ENCODE measurements at regions not wholly inside any gene's neighbourhood (a gene's known extent, or its start where the extent isn't known, plus 50 kb on each side); places are given as distances from the start of the nearest gene placed in this dataset.

DNA sequence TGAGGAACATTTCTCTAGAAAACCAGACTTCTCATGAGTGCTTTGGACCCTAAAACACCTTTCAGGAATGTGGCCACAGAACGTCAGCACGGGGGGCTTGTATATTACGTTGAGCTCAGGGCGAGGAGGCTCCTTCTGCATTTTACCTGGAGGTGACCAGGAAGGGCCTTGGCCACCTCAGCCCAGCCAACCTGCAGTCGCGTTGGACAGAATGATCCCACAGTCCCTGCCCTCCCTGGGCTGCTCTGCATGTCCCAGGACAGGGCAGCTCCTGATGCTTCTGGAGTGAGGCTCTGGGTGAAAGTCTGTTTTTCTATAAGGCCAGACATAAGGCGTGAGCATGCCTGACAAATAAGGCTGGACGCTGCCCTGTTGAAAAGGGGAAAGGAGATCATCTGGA lies 121.9 kb downstream of the NDUFA10 start:
- TF ChIP-seq EZH2phosphoT487 (IDR thresholded peaks at IDR 0.05) (no peak), EZH2 (IDR thresholded peaks at IDR 0.05) (no peak)
- TF ChIP-seq, protein P1, sequence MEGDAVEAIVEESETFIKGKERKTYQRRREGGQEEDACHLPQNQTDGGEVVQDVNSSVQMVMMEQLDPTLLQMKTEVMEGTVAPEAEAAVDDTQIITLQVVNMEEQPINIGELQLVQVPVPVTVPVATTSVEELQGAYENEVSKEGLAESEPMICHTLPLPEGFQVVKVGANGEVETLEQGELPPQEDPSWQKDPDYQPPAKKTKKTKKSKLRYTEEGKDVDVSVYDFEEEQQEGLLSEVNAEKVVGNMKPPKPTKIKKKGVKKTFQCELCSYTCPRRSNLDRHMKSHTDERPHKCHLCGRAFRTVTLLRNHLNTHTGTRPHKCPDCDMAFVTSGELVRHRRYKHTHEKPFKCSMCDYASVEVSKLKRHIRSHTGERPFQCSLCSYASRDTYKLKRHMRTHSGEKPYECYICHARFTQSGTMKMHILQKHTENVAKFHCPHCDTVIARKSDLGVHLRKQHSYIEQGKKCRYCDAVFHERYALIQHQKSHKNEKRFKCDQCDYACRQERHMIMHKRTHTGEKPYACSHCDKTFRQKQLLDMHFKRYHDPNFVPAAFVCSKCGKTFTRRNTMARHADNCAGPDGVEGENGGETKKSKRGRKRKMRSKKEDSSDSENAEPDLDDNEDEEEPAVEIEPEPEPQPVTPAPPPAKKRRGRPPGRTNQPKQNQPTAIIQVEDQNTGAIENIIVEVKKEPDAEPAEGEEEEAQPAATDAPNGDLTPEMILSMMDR (IDR thresholded peaks at IDR 0.05), result no peak

Data from neural progenitor cell (in vitro differentiated cells).